Panc1 (cell line): ENCODE measurements at regions not wholly inside any gene's neighbourhood (a gene's known extent, or its start where the extent isn't known, plus 50 kb on each side); places are given as distances from the start of the nearest gene placed in this dataset.

Source experiments
- POLR2AphosphoS5 ChIP-seq: IDR thresholded peaks from 2 replicates; pipeline ENCODE4 v1.6.1; 2012; ENCODE audit warnings: mild to moderate bottlenecking, low read depth, low read length, moderate library complexity
- REST ChIP-seq, 2 experiments: IDR thresholded peaks; 2 replicates each; pipeline ENCODE4 v1.6.1; 2011 to 2012; ENCODE audit warnings: low read depth in 2 of 2, control low read depth in 1 of 2, low read length in 1 of 2, mild to moderate bottlenecking in 1 of 2, moderate library complexity in 1 of 2; ENCODE audit not compliant: insufficient read depth in 1 of 2
- SIN3A ChIP-seq: IDR thresholded peaks from 2 replicates; pipeline ENCODE4 v1.6.1; 2012; ENCODE audit warnings: low read depth, mild to moderate bottlenecking, low read length, moderate library complexity, borderline replicate concordance; ENCODE audit not compliant: insufficient read depth
- TCF7L2 ChIP-seq: IDR thresholded peaks from 2 replicates; pipeline ENCODE4 v1.6.1; 2011; ENCODE audit warnings: mild to moderate bottlenecking, low read depth, low read length, inconsistent platforms
- TF ChIP-seq, protein P1 (sequence below): fragments of 450-650 bp; IDR thresholded peaks from 2 replicates; pipeline ENCODE4 v1.5.1; 2017; ENCODE audit warnings: mild to moderate bottlenecking

GRCh38 chr15:29926083-29926388 is 103.8 kb upstream of the TJP1 start:
- TF ChIP-seq TCF7L2 (no peak), POLR2AphosphoS5 (no peak), SIN3A (no peak), REST (IDR thresholded peaks at IDR 0.05; ENCODE audit: insufficient read depth in 1 of 2, low read depth in 2 of 2, low read length in 1 of 2) (no peak)
- TF ChIP-seq, protein P1, sequence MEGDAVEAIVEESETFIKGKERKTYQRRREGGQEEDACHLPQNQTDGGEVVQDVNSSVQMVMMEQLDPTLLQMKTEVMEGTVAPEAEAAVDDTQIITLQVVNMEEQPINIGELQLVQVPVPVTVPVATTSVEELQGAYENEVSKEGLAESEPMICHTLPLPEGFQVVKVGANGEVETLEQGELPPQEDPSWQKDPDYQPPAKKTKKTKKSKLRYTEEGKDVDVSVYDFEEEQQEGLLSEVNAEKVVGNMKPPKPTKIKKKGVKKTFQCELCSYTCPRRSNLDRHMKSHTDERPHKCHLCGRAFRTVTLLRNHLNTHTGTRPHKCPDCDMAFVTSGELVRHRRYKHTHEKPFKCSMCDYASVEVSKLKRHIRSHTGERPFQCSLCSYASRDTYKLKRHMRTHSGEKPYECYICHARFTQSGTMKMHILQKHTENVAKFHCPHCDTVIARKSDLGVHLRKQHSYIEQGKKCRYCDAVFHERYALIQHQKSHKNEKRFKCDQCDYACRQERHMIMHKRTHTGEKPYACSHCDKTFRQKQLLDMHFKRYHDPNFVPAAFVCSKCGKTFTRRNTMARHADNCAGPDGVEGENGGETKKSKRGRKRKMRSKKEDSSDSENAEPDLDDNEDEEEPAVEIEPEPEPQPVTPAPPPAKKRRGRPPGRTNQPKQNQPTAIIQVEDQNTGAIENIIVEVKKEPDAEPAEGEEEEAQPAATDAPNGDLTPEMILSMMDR = no peak; the same call in none of the 2 replicates
